Neural progenitor cell (in vitro differentiated cells): ENCODE measurements at regions not wholly inside any gene's neighbourhood (a gene's known extent, or its start where the extent isn't known, plus 50 kb on each side); places are given as distances from the start of the nearest gene placed in this dataset.

Experiments used
- CTCF ChIP-seq: fragments of 200-600 bp; sonication (generic); IDR thresholded peaks from 2 replicates; pipeline ENCODE4 v1.5.1; 2017; ENCODE audit warnings: antibody characterized with exemption, mild to moderate bottlenecking
- EZH2phosphoT487 ChIP-seq: fragments of 200-600 bp; sonication (generic); IDR thresholded peaks from 2 replicates; pipeline ENCODE4 v1.6.1; 2017; ENCODE audit warnings: antibody characterized with exemption

GRCh38 chr7:32314761-32315160, 175.4 kb downstream of the LSM5 start:
- TF ChIP-seq CTCF: no peak
- no peak for TF ChIP-seq EZH2phosphoT487
